ENCODE measurements at regions not wholly inside any gene's neighbourhood (a gene's known extent, or its start where the extent isn't known, plus 50 kb on each side); places are given as distances from the start of the nearest gene placed in this dataset.

DNA sequence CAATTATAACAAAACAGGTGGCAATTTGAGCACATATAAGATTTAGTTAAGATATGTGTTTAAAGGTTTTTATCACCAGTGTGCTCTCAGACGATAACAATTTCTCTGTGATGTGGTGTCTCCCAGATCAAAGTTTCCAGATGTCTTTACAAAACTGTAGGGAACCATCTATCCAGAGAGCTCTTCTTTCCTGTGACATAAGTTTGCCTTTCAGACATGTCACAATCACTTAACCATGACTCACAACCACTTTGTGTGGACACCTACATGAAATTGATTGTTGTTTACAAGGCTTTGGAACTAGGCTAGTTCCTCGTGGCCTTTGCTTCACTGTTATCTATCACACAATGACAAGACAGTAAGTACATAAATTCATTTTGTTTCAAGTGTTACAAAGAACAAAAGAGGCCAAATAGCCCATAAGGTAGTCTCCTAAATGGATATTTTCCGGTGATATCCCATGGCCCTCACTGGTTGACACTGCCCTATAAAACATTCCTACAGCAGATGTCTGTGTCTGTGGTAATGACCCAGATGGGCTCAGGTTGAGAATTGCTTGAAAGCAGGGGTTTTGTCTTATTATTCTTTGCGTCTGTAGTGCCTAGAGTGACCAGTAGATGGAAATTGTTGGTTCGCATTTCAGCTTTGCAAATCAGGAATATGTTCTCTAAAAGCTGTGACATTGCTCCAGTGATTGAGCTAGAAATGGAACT lies 297.8 kb upstream of the FAM241A start:
- DNase-seq (ENCODE audit: low read depth in 2 of 2): no peak
- peak; percentile 14 for TF ChIP-seq CTCF (IDR thresholded peaks at IDR 0.05; ENCODE audit: low read depth, low read length)
- no peak overlapping the region for H3K4me3 ChIP-seq (replicated peaks in 1 of 2; ENCODE audit: low read depth in 2 of 2, low read length in 2 of 2)

- DNase-seq (ENCODE audit: low read depth in 2 of 2): no peak
- no peak for TF ChIP-seq CTCF (IDR thresholded peaks at IDR 0.05; ENCODE audit: low read depth, low read length)
- H3K4me3 ChIP-seq (replicated peaks in 1 of 2; ENCODE audit: low read depth in 2 of 2, low read length in 2 of 2): no peak overlapping the region
Observed at GRCh38 chr4:111849746-111850284, 295.4 kb upstream of the FAM241A start.

- peak; percentile 49 to 58 for DNase-seq (ENCODE audit: low read depth in 2 of 2)
- H3K4me3 ChIP-seq (replicated peaks in 1 of 2; ENCODE audit: low read depth in 2 of 2, low read length in 2 of 2): no peak overlapping the region
- peak; percentile 58 for TF ChIP-seq CTCF (IDR thresholded peaks at IDR 0.05; ENCODE audit: low read depth, low read length)
Observed at GRCh38 chr4:111854494-111855087, 290.7 kb upstream of the FAM241A start.

DNA sequence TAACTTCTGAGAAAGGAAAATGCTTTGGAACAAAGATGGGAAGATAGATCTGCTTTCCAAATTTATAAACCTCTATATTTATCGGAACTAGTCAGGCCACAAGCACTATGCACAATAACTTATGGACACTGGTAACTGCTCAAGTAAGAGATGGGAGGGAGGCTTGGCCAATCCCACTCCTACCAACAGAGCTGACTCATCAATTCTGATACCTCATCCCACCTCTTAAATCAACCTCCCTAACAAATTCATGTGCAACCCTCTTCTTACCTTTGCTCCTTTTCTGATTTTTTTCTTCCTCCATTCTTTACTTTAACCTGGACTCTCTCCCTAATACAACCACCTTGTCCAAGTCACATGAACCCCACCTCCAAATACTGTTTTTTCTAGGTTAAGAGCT lies 289.9 kb upstream of the FAM241A start:
- no peak for DNase-seq (ENCODE audit: low read depth in 2 of 2)
- no peak for TF ChIP-seq CTCF (IDR thresholded peaks at IDR 0.05; ENCODE audit: low read depth, low read length)
- H3K4me3 ChIP-seq (replicated peaks in 1 of 2; ENCODE audit: low read depth in 2 of 2, low read length in 2 of 2): no peak overlapping the region

- H3K4me3 ChIP-seq (replicated peaks in 1 of 2; ENCODE audit: low read depth in 2 of 2, low read length in 2 of 2): no peak overlapping the region
- no peak for TF ChIP-seq CTCF (IDR thresholded peaks at IDR 0.05; ENCODE audit: low read depth, low read length)
- DNase-seq (ENCODE audit: low read depth in 2 of 2): no peak
Observed at GRCh38 chr4:111864066-111864465, 281.2 kb upstream of the FAM241A start.

- no peak for TF ChIP-seq CTCF (IDR thresholded peaks at IDR 0.05; ENCODE audit: low read depth, low read length)
- DNase-seq (ENCODE audit: low read depth in 2 of 2): no peak
- H3K4me3 ChIP-seq (replicated peaks in 1 of 2; ENCODE audit: low read depth in 2 of 2, low read length in 2 of 2): no peak overlapping the region
Observed at GRCh38 chr4:111869339-111869738, 275.9 kb upstream of the FAM241A start.
